Ascending aorta (tissue), 2 donors: ENCODE measurements at regions not wholly inside any gene's neighbourhood (a gene's known extent, or its start where the extent isn't known, plus 50 kb on each side); places are given as distances from the start of the nearest gene placed in this dataset.

Source experiments
- DNase-seq, 2 donors: peaks; one replicate each; pipeline ENCODE4 v3.0.0-alpha.2; 2019; ENCODE audit warnings: low spot score in 2 of 2
- H3K27ac ChIP-seq, 2 donors: fragments of 200-600 bp; sonication (generic); one replicate each; pipeline ENCODE4 v1.5.1; 2016 to 2017; ENCODE audit warnings: mild to moderate bottlenecking in 1 of 2
- H3K27me3 ChIP-seq: fragments of 200-600 bp; sonication (generic); one replicate; pipeline ENCODE4 v1.5.1; 2017
- H3K36me3 ChIP-seq, 2 donors: fragments of 200-600 bp; sonication (generic); one replicate each; pipeline ENCODE4 v1.5.1; 2016
- H3K4me1 ChIP-seq, 2 donors: fragments of 200-600 bp; sonication (generic); one replicate each; pipeline ENCODE4 v1.5.1; 2016 to 2017; ENCODE audit warnings: mild to moderate bottlenecking in 1 of 2
- H3K4me3 ChIP-seq, 2 donors: fragments of 200-600 bp; sonication (generic); one replicate each; pipeline ENCODE4 v1.5.1; 2016 to 2017; ENCODE audit warnings: mild to moderate bottlenecking in 1 of 2
- H3K9me3 ChIP-seq, 2 donors: fragments of 200-600 bp; sonication (generic); one replicate each; pipeline ENCODE4 v1.5.1; 2016
- CTCF ChIP-seq, 3 experiments: fragments of 200-600 bp in 2 of 3; fragments of 450-650 bp in 1 of 3; sonication (generic) in 2 of 3; IDR thresholded peaks; one replicate each; pipeline ENCODE4 v1.5.1; 2016 to 2019; ENCODE audit warnings: antibody characterized with exemption in 3 of 3, mild to moderate bottlenecking in 1 of 3, moderate library complexity in 1 of 3
- intact Hi-C: fragments of 100-400 bp; cut with DNase I; formaldehyde crosslinking; loops from one replicate; pipeline ENCODE4 v1.15.1; 2023

- Histone ChIP-seq H3K36me3 (no peaks in the 10 kb centered on the region), H3K27ac (no peak overlapping the region), H3K4me1 (no peaks in the 10 kb centered on the region), H3K4me3 (no peak overlapping the region), H3K27me3 (no peaks in the 10 kb centered on the region), H3K9me3 (no peaks in the 10 kb centered on the region)
- no peak for DNase-seq
- intact Hi-C loops = no loop called here
- no peak for TF ChIP-seq CTCF (IDR thresholded peaks at IDR 0.05)
Observed at GRCh38 chr5:126100767-126101166, 322.4 kb upstream of the GRAMD2B start.

- H3K4me3 ChIP-seq = no peak overlapping the region
- H3K36me3 ChIP-seq = no peaks in the 10 kb centered on the region
- no peaks in the 10 kb centered on the region for H3K4me1 ChIP-seq
- H3K9me3 ChIP-seq = no peaks in the 10 kb centered on the region
- no peak overlapping the region for H3K27ac ChIP-seq
- H3K27me3 ChIP-seq = no peaks in the 10 kb centered on the region
- no peak for DNase-seq
- no peak for TF ChIP-seq CTCF (IDR thresholded peaks at IDR 0.05)
- intact Hi-C loops = no loop called here
Observed at GRCh38 chr5:126101901-126102300, 321.3 kb upstream of the GRAMD2B start.

GRCh38 chr5:126103050-126103449, 320.2 kb upstream of the GRAMD2B start:
- Histone ChIP-seq H3K9me3 (no peaks in the 10 kb centered on the region), H3K4me3 (no peak overlapping the region), H3K4me1 (no peaks in the 10 kb centered on the region), H3K27me3 (no peaks in the 10 kb centered on the region), H3K27ac (no peak overlapping the region), H3K36me3 (no peaks in the 10 kb centered on the region)
- no peak for TF ChIP-seq CTCF (IDR thresholded peaks at IDR 0.05)
- intact Hi-C loops = no loop called here
- no peak for DNase-seq

- no peak for DNase-seq
- no peak overlapping the region for H3K4me3 ChIP-seq
- no peak overlapping the region for H3K27ac ChIP-seq
- no peaks in the 10 kb centered on the region for H3K36me3 ChIP-seq
- intact Hi-C loops = no loop called here
- no peaks in the 10 kb centered on the region for H3K27me3 ChIP-seq
- H3K9me3 ChIP-seq = no peaks in the 10 kb centered on the region
- H3K4me1 ChIP-seq = no peaks in the 10 kb centered on the region
- no peak for TF ChIP-seq CTCF (IDR thresholded peaks at IDR 0.05)
Observed at GRCh38 chr5:126103868-126104267, 319.3 kb upstream of the GRAMD2B start.

GRCh38 chr5:126104341-126104740, 318.9 kb upstream of the GRAMD2B start:
- no peaks in the 10 kb centered on the region for H3K27me3 ChIP-seq
- H3K9me3 ChIP-seq = no peaks in the 10 kb centered on the region
- H3K4me1 ChIP-seq = no peaks in the 10 kb centered on the region
- no peak for TF ChIP-seq CTCF (IDR thresholded peaks at IDR 0.05)
- H3K4me3 ChIP-seq = no peak overlapping the region
- H3K27ac ChIP-seq = no peak overlapping the region
- DNase-seq = no peak
- no peaks in the 10 kb centered on the region for H3K36me3 ChIP-seq
- intact Hi-C loops = no loop called here

GRCh38 chr5:126104951-126105350, 318.3 kb upstream of the GRAMD2B start:
- Histone ChIP-seq H3K9me3 (no peaks in the 10 kb centered on the region), H3K27me3 (no peaks in the 10 kb centered on the region), H3K4me1 (no peaks in the 10 kb centered on the region), H3K27ac (no peak overlapping the region), H3K36me3 (no peaks in the 10 kb centered on the region), H3K4me3 (no peak overlapping the region)
- no peak for TF ChIP-seq CTCF (IDR thresholded peaks at IDR 0.05)
- no peak for DNase-seq
- intact Hi-C loops = no loop called here
